Mesenchymal stem cell (in vitro differentiated cells and primary cell): ENCODE measurements at regions not wholly inside any gene's neighbourhood (a gene's known extent, or its start where the extent isn't known, plus 50 kb on each side); places are given as distances from the start of the nearest gene placed in this dataset.
A peak's percentile ranks its signal among the peaks of the same experiment; 100 is the strongest.

Experiments
- DNase-seq: peaks from one replicate; pipeline ENCODE4 v3.0.0-alpha.2; 2013
- H2AFZ ChIP-seq: one replicate; pipeline ENCODE4 v1.6.1; 2013; ENCODE audit warnings: low read depth, mild to moderate bottlenecking, control low read depth, inconsistent platforms, low read length, moderate library complexity
- H2AK5ac ChIP-seq: 2 replicates; pipeline ENCODE4 v1.6.1; 2013; ENCODE audit warnings: low read length, moderate library complexity, mild to moderate bottlenecking, inconsistent platforms; ENCODE audit not compliant: severe bottlenecking
- H2BK120ac ChIP-seq: one replicate; pipeline ENCODE4 v1.6.1; 2013; ENCODE audit warnings: low read depth, mild to moderate bottlenecking, inconsistent platforms, low read length, moderate library complexity
- H2BK12ac ChIP-seq, 2 experiments: one replicate each; pipeline ENCODE4 v1.6.1; 2013; ENCODE audit warnings: inconsistent platforms in 2 of 2, low read length in 2 of 2, mild to moderate bottlenecking in 2 of 2, moderate library complexity in 2 of 2, control low read depth in 1 of 2
- H2BK15ac ChIP-seq: one replicate; pipeline ENCODE4 v1.6.1; 2013; ENCODE audit warnings: mild to moderate bottlenecking, low read depth, inconsistent platforms; ENCODE audit not compliant: poor library complexity, severe bottlenecking
- H2BK5ac ChIP-seq: 2 replicates; pipeline ENCODE4 v1.6.1; 2013; ENCODE audit warnings: low read depth, mild to moderate bottlenecking, low read length, control low read depth, inconsistent platforms; ENCODE audit not compliant: poor library complexity, severe bottlenecking
- H3K14ac ChIP-seq, 2 experiments: one replicate each; pipeline ENCODE4 v1.6.1; 2013; ENCODE audit warnings: inconsistent platforms in 2 of 2, low read length in 2 of 2, control low read depth in 1 of 2, mild to moderate bottlenecking in 1 of 2, moderate library complexity in 1 of 2
- H3K18ac ChIP-seq, 2 experiments: one replicate each; pipeline ENCODE4 v1.6.1; 2013; ENCODE audit warnings: inconsistent platforms in 2 of 2, low read length in 2 of 2, control low read depth in 1 of 2, low read depth in 1 of 2, mild to moderate bottlenecking in 1 of 2
- H3K23ac ChIP-seq, 2 experiments: one replicate each; pipeline ENCODE4 v1.6.1; 2013; ENCODE audit warnings: inconsistent platforms in 2 of 2, low read length in 2 of 2, mild to moderate bottlenecking in 2 of 2, moderate library complexity in 2 of 2, control low read depth in 1 of 2
- H3K27ac ChIP-seq: 2 replicates; pipeline ENCODE4 v1.5.1; 2013; ENCODE audit warnings: mild to moderate bottlenecking, moderate library complexity, low read length, control low read depth, inconsistent platforms; ENCODE audit not compliant: poor library complexity, severe bottlenecking
- H3K27me3 ChIP-seq, 2 experiments: 2 replicates each; pipeline versions ENCODE4 v1.6.1 to v1.7.0; 2013; ENCODE audit warnings: low read length in 2 of 2, mild to moderate bottlenecking in 2 of 2, moderate library complexity in 2 of 2, control low read depth in 1 of 2, inconsistent platforms in 1 of 2; ENCODE audit not compliant: control insufficient read depth in 1 of 2, insufficient read depth in 1 of 2
- H3K36me3 ChIP-seq, 2 experiments: 2 replicates each; pipeline versions ENCODE4 v1.6.1 to v1.7.0; 2013; ENCODE audit warnings: low read length in 2 of 2, control low read depth in 1 of 2, inconsistent platforms in 1 of 2, low read depth in 1 of 2, mild to moderate bottlenecking in 1 of 2; ENCODE audit not compliant: insufficient read depth in 2 of 2, control insufficient read depth in 1 of 2
- H3K4ac ChIP-seq, 2 experiments: one replicate each; pipeline ENCODE4 v1.6.1; 2013; ENCODE audit warnings: inconsistent platforms in 2 of 2, low read length in 2 of 2, mild to moderate bottlenecking in 2 of 2, moderate library complexity in 2 of 2, control low read depth in 1 of 2, low read depth in 1 of 2
- H3K4me1 ChIP-seq: 2 replicates; pipeline ENCODE4 v1.6.1; 2013; ENCODE audit warnings: low read depth, low read length, control low read depth; ENCODE audit not compliant: control insufficient read depth, insufficient read depth
- H3K4me2 ChIP-seq: 2 replicates; pipeline ENCODE4 v1.6.1; 2013; ENCODE audit warnings: low read length, mild to moderate bottlenecking, inconsistent platforms; ENCODE audit not compliant: poor library complexity, severe bottlenecking
- H3K4me3 ChIP-seq, 2 experiments: 2 replicates each; pipeline versions ENCODE4 v1.5.1 to v1.7.0; 2013; ENCODE audit warnings: low read length in 2 of 2, mild to moderate bottlenecking in 2 of 2, control low read depth in 1 of 2, low read depth in 1 of 2; ENCODE audit not compliant: insufficient read depth in 1 of 2
- H3K79me1 ChIP-seq: replicated peaks from 2 replicates; pipeline ENCODE4 v1.6.1; 2013; ENCODE audit warnings: mild to moderate bottlenecking, control low read depth, low read length, inconsistent platforms; ENCODE audit not compliant: poor library complexity, severe bottlenecking
- H3K9ac ChIP-seq: 2 replicates; pipeline ENCODE4 v1.7.0; 2013; ENCODE audit warnings: mild to moderate bottlenecking, low read length, moderate library complexity
- H3K9me3 ChIP-seq: 2 replicates; pipeline ENCODE4 v1.7.0; 2013; ENCODE audit warnings: mild to moderate bottlenecking, low read length; ENCODE audit not compliant: control insufficient read depth
- H4K8ac ChIP-seq: one replicate; pipeline ENCODE4 v1.6.1; 2013; ENCODE audit warnings: inconsistent platforms, mild to moderate bottlenecking, low read length, moderate library complexity
- H4K91ac ChIP-seq: one replicate; pipeline ENCODE4 v1.6.1; 2013; ENCODE audit warnings: mild to moderate bottlenecking, low read length, inconsistent platforms
- WGBS: methylation state at CpG from one replicate; pipeline ENCODE4 v1.1.7; 2013; ENCODE audit warnings: mixed read lengths; 5-methylcytosine and 5-hydroxymethylcytosine counted together

GRCh38 chr2:179348906-179349305 lies 84.3 kb upstream of the SESTD1 start:
- Histone ChIP-seq H3K27ac (no peak overlapping the region), H2BK12ac (no peak overlapping the region), H3K79me1 (no peaks in the 10 kb centered on the region), H3K14ac (no peak overlapping the region), H4K8ac (no peak overlapping the region), H3K4me3 (peak overlapping the region in 1 of 2 experiments; percentile 16), H2BK120ac (no peak overlapping the region), H3K27me3 (no peaks in the 10 kb centered on the region), H4K91ac (no peak overlapping the region), H2BK5ac (no peak overlapping the region), H2AK5ac (no peak overlapping the region), H3K18ac (no peak overlapping the region), H2AFZ (no peak overlapping the region), H3K9ac (peak overlapping the region; percentile 20), H3K36me3 (no peaks in the 10 kb centered on the region), H3K23ac (no peak overlapping the region), H3K4me2 (no peak overlapping the region), H3K4me1 (no peaks in the 10 kb centered on the region), H2BK15ac (no peak overlapping the region), H3K4ac (no peak overlapping the region), H3K9me3 (no peaks in the 10 kb centered on the region)
- WGBS = 86% methylated on average over 3 of the region's 3 CpGs
- DNase-seq = peak; percentile 9

- 100% methylated on average over 1 of the region's 1 CpG for WGBS
Measured at GRCh38 chr2:179344970-179345369, 80.3 kb upstream of the SESTD1 start.

DNA sequence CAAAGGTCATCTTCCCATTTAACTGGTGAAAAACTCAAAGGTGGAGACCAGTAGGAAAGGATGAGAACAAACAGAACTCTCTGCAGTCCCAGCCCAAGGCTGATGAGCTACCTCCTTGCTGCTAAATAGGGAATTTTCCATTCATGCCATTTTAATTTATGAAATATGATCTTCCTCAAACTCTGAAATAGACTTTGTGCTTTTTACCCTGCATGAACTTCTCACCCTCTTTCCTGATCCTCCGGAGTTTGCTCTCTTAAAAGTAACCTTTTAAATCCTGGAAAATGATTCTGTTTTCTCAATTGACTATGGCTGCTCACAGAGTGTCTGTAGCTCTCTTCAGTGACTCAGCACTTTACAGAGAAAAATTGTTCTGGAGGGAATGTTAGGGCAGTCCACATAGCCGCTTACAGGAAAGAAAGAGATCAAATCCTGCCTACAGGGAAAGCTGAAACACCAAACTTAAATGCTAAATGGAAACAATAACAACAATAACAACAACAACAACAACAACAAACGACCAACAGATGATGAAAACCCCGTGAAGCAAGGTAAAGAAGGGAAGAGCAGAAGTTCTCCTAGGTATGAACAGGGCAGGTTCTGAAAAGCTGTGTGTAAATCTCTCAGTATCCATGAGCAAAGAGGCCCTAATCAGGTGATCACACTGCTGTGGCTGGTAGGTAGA lies 79.8 kb upstream of the SESTD1 start:
- no peak overlapping the region for H3K4me3 ChIP-seq
- no peak overlapping the region for H2BK15ac ChIP-seq
- H3K9ac ChIP-seq = peak overlapping the region; percentile 61
- H3K14ac ChIP-seq = no peak overlapping the region
- peak overlapping the region; percentile 71 to 85 for H3K18ac ChIP-seq
- peak overlapping the region in 1 of 2 experiments; percentile 63 for H2BK12ac ChIP-seq
- 69% methylated on average over 2 of the region's 4 CpGs for WGBS
- peak overlapping the region in 1 of 2 experiments; percentile 81 for H3K4ac ChIP-seq
- peak overlapping the region; percentile 85 for H4K91ac ChIP-seq
- no peak overlapping the region for H2AK5ac ChIP-seq
- no peaks in the 10 kb centered on the region for H3K4me1 ChIP-seq
- DNase-seq = peak; percentile 40
- H3K4me2 ChIP-seq = no peak overlapping the region
- H2BK5ac ChIP-seq = no peak overlapping the region
- H3K27ac ChIP-seq = no peak overlapping the region
- H3K23ac ChIP-seq = no peak overlapping the region
- H3K79me1 ChIP-seq = no peaks in the 10 kb centered on the region
- H3K36me3 ChIP-seq = no peaks in the 10 kb centered on the region
- peak overlapping the region; percentile 92 for H4K8ac ChIP-seq
- H2AFZ ChIP-seq = peak overlapping the region; percentile 39
- H3K9me3 ChIP-seq = no peaks in the 10 kb centered on the region
- no peaks in the 10 kb centered on the region for H3K27me3 ChIP-seq
- H2BK120ac ChIP-seq = peak overlapping the region; percentile 15

More at GRCh38 chr2:179344970-179345369, 80.3 kb upstream of the SESTD1 start:
- no peaks in the 10 kb centered on the region for H3K27me3 ChIP-seq
- H2AFZ ChIP-seq = no peak overlapping the region
- DNase-seq = no peak
- H3K23ac ChIP-seq = no peak overlapping the region
- H4K8ac ChIP-seq = peak overlapping the region; percentile 92
- peak overlapping the region; percentile 71 to 85 for H3K18ac ChIP-seq
- no peaks in the 10 kb centered on the region for H3K9me3 ChIP-seq
- H3K9ac ChIP-seq = peak overlapping the region; percentile 61
- H2BK120ac ChIP-seq = no peak overlapping the region
- H3K4me1 ChIP-seq = no peaks in the 10 kb centered on the region
- H2AK5ac ChIP-seq = no peak overlapping the region
- no peak overlapping the region for H3K27ac ChIP-seq
- H4K91ac ChIP-seq = peak overlapping the region; percentile 85
- H3K36me3 ChIP-seq = no peaks in the 10 kb centered on the region
- no peak overlapping the region for H3K4me3 ChIP-seq
- no peak overlapping the region for H2BK15ac ChIP-seq
- no peaks in the 10 kb centered on the region for H3K79me1 ChIP-seq
- no peak overlapping the region for H3K14ac ChIP-seq
- H3K4ac ChIP-seq = peak overlapping the region in 1 of 2 experiments; percentile 81
- H3K4me2 ChIP-seq = no peak overlapping the region
- peak overlapping the region in 1 of 2 experiments; percentile 63 for H2BK12ac ChIP-seq
- H2BK5ac ChIP-seq = no peak overlapping the region

DNA sequence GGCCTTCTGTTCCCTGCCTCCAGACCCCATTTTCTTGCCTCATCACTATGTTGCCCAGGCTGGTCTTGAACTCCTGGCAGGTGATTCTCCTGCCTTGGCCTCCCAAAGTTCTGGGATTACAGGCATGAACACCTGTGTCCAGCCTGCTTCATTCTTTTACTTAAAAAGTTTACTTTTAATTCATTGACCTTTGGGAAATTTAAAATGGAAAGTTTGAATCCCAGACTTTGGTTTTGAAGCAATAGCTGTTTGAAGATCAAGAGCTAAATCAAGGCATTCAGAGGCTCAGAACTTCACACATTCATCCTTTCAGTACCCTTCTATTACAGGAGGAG lies 79.3 kb upstream of the SESTD1 start:
- H3K27ac ChIP-seq = no peak overlapping the region
- no peak overlapping the region for H2BK15ac ChIP-seq
- H4K8ac ChIP-seq = no peak overlapping the region
- H3K27me3 ChIP-seq = no peaks in the 10 kb centered on the region
- no peaks in the 10 kb centered on the region for H3K4me1 ChIP-seq
- H3K4me3 ChIP-seq = no peak overlapping the region
- peak overlapping the region; percentile 39 for H2AFZ ChIP-seq
- H3K4me2 ChIP-seq = no peak overlapping the region
- peak overlapping the region in 1 of 2 experiments; percentile 78 for H2BK12ac ChIP-seq
- H3K36me3 ChIP-seq = no peaks in the 10 kb centered on the region
- no peak for DNase-seq
- no peaks in the 10 kb centered on the region for H3K9me3 ChIP-seq
- no peak overlapping the region for H2BK5ac ChIP-seq
- H4K91ac ChIP-seq = no peak overlapping the region
- H3K9ac ChIP-seq = peak overlapping the region; percentile 61
- H2AK5ac ChIP-seq = no peak overlapping the region
- no peaks in the 10 kb centered on the region for H3K79me1 ChIP-seq
- peak overlapping the region in 1 of 2 experiments; percentile 69 for H3K4ac ChIP-seq
- no peak overlapping the region for H3K23ac ChIP-seq
- peak overlapping the region in 1 of 2 experiments; percentile 62 for H3K18ac ChIP-seq
- H2BK120ac ChIP-seq = peak overlapping the region; percentile 15
- no peak overlapping the region for H3K14ac ChIP-seq
